ENCODE measurements at regions not wholly inside any gene's neighbourhood (a gene's known extent, or its start where the extent isn't known, plus 50 kb on each side); places are given as distances from the start of the nearest gene placed in this dataset.
"Not testable (repeated sequence)": the region's sequence is repeated elsewhere in the genome, so short reads cannot be mapped to it uniquely, and the experiment has no call there.

GRCh38 chr2:106258859-106259258, 64.8 kb upstream of the UXS1 start:
- TF ChIP-seq CTCF, POLR2AphosphoS5, POLR2A, EP300 (IDR thresholded peaks at IDR 0.05): not testable (repeated sequence)
